HG03558 (cell line): ENCODE measurements at regions not wholly inside any gene's neighbourhood (a gene's known extent, or its start where the extent isn't known, plus 50 kb on each side); places are given as distances from the start of the nearest gene placed in this dataset.
"Not testable (repeated sequence)": the region's sequence is repeated elsewhere in the genome, so short reads cannot be mapped to it uniquely, and the experiment has no call there.

Experiments used
- ATAC-seq: cut with Tn5 transposase; IDR thresholded peaks from one replicate; pipeline ENCODE4 v1.9.1; 2021; ENCODE audit warnings: moderate number of reproducible peaks; ENCODE audit not compliant: unreplicated experiment; ENCODE audit errors: extremely low read depth

- no peak for ATAC-seq
Measured at GRCh38 chr7:91446819-91447218, 182.6 kb downstream of the FZD1 start.

GRCh38 chr7:91455411-91455810, 191.2 kb downstream of the FZD1 start:
- no peak for ATAC-seq

- no peak for ATAC-seq
Measured at GRCh38 chr7:91457208-91457607, 193.0 kb downstream of the FZD1 start.

GRCh38 chr7:91459539-91459938, 195.3 kb downstream of the FZD1 start:
- ATAC-seq: no peak

GRCh38 chr7:91462316-91462715, 198.1 kb downstream of the FZD1 start:
- no peak for ATAC-seq

- ATAC-seq: no peak
Measured at GRCh38 chr7:91463330-91463729, 199.1 kb downstream of the FZD1 start.

- no peak for ATAC-seq
Measured at GRCh38 chr7:91465595-91466061, 201.4 kb downstream of the FZD1 start.

GRCh38 chr7:91468256-91468655, 204.0 kb downstream of the FZD1 start:
- no peak for ATAC-seq

- ATAC-seq: no peak
Measured at GRCh38 chr7:91473619-91474018, 209.4 kb downstream of the FZD1 start.

- no peak for ATAC-seq
Measured at GRCh38 chr7:91474074-91474473, 209.8 kb downstream of the FZD1 start.

GRCh38 chr7:91480470-91480869, 216.2 kb downstream of the FZD1 start:
- ATAC-seq: not testable (repeated sequence)

GRCh38 chr7:91491868-91492267, 227.6 kb downstream of the FZD1 start:
- ATAC-seq: no peak

GRCh38 chr7:91492317-91492716, 228.1 kb downstream of the FZD1 start:
- ATAC-seq: no peak

GRCh38 chr7:91492773-91493172, 228.5 kb downstream of the FZD1 start:
- no peak for ATAC-seq

GRCh38 chr7:91494450-91494849, 230.2 kb downstream of the FZD1 start:
- no peak for ATAC-seq

GRCh38 chr7:91496251-91496820, 232.1 kb downstream of the FZD1 start:
- no peak for ATAC-seq

- ATAC-seq: not testable (repeated sequence)
Measured at GRCh38 chr7:91497277-91497676, 233.0 kb downstream of the FZD1 start.

- ATAC-seq: no peak
Measured at GRCh38 chr7:91503934-91504555, 239.8 kb downstream of the FZD1 start.

GRCh38 chr7:91504919-91505318, 240.7 kb downstream of the FZD1 start:
- ATAC-seq: no peak

GRCh38 chr7:91506966-91507365, 242.7 kb downstream of the FZD1 start:
- ATAC-seq: not testable (repeated sequence)

GRCh38 chr7:91511861-91512260, 247.6 kb downstream of the FZD1 start:
- not testable (repeated sequence) for ATAC-seq

GRCh38 chr7:91512958-91513357, 248.7 kb downstream of the FZD1 start:
- ATAC-seq: no peak
